ENCODE measurements at regions not wholly inside any gene's neighbourhood (a gene's known extent, or its start where the extent isn't known, plus 50 kb on each side); places are given as distances from the start of the nearest gene placed in this dataset.

DNA sequence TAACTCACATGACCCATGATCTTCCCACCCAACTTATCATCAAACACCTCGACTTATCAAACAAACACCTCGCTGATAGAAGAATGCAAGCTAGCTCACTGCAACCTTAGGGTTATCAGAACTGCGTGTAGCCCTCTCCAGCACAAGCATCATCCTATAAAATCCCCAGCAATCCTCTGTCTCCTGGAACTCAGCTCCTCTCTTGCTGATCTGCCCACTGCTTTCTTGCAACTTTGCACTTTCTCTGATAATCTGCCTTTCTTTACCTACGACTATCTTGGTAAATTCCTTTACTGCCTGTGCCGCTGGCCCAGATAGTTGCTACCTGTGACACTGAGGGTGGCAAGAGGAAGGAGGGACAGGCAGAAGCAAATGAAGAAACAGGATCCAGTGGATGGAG is 210.9 kb downstream of the ACTR3B start:
- H3K4me3 Mint-ChIP-seq: no peak overlapping the region
- no peaks in the 10 kb centered on the region for H3K4me1 Mint-ChIP-seq (ENCODE audit: low read depth)
- H3K27ac Mint-ChIP-seq: no peak overlapping the region
- H3K9me3 Mint-ChIP-seq: no peaks in the 10 kb centered on the region
- H3K36me3 Mint-ChIP-seq (ENCODE audit: low read depth): no peaks in the 10 kb centered on the region
- H3K27me3 Mint-ChIP-seq: no peaks in the 10 kb centered on the region

DNA sequence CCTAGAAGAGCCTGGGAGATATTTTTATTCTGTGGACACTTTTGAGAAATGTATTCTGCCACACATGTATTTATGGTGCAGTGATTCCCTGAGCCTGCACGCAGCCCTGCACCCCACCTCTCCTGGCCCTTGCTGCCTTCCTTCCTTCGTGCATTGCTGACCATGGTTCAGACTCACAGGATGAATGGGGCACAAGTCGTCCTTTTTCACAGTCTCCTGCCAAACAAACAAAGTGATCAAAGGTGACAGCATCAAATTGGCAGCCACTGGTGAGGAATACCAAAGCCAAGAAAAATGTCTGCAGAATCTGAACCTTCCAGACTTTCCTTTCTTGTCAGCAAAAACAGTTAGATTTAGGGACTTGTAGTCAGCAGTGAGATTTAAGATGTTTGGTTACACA is 215.0 kb downstream of the ACTR3B start:
- Mint-ChIP-seq H3K27ac (no peak overlapping the region), H3K27me3 (no peaks in the 10 kb centered on the region), H3K36me3 (ENCODE audit: low read depth) (no peaks in the 10 kb centered on the region), H3K9me3 (no peaks in the 10 kb centered on the region), H3K4me3 (no peak overlapping the region), H3K4me1 (ENCODE audit: low read depth) (no peaks in the 10 kb centered on the region)

DNA sequence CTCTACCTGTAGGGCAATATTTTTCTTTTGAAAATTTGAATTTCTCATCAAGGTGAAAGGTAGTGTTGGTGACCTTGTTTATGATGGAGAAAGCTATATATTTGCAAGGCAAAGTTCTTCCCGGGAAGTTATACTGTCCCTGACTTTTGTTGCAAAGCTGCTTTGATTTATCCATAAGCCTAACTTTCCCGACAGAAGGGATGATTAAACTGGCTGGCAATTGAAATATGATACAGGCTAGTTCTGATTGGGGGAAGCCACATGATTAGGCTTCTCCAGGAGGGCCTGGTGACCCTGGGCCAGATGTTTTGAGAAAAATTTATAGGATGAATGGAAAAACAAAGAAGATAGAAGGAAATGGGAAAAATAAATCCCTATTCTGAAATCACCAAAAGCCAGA is 215.5 kb downstream of the ACTR3B start:
- H3K4me3 Mint-ChIP-seq: no peak overlapping the region

DNA sequence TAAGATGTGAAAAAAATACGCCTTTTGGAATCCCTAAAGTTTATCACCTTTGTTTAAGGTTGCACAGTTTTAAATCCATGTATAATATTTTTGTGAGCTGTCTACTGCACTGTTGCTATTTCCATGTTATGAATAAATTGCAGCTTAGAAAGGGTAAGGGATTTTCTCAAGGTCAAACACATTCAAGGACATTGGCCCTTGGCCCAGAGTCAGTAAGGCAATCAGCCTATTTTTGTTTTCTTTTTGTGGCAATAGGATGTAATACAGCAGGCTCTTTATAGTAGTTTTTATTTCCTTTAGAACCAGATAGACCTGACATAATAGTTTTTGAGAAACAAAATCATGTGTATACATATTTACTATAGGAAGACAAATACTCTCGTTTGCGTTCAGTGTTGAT is 219.8 kb downstream of the ACTR3B start:
- H3K27me3 Mint-ChIP-seq: peaks cover 7% of the 10 kb centered on the region
- no peaks in the 10 kb centered on the region for H3K36me3 Mint-ChIP-seq (ENCODE audit: low read depth)
- H3K4me1 Mint-ChIP-seq (ENCODE audit: low read depth): no peaks in the 10 kb centered on the region
- H3K27ac Mint-ChIP-seq: no peak overlapping the region
- H3K9me3 Mint-ChIP-seq: no peaks in the 10 kb centered on the region
- H3K4me3 Mint-ChIP-seq: no peak overlapping the region

More for the DNA sequence above, 215.5 kb downstream of the ACTR3B start:
- H3K9me3 Mint-ChIP-seq: no peaks in the 10 kb centered on the region
- no peak overlapping the region for H3K27ac Mint-ChIP-seq
- no peaks in the 10 kb centered on the region for H3K36me3 Mint-ChIP-seq (ENCODE audit: low read depth)
- no peaks in the 10 kb centered on the region for H3K27me3 Mint-ChIP-seq
- H3K4me1 Mint-ChIP-seq (ENCODE audit: low read depth): no peaks in the 10 kb centered on the region

DNA sequence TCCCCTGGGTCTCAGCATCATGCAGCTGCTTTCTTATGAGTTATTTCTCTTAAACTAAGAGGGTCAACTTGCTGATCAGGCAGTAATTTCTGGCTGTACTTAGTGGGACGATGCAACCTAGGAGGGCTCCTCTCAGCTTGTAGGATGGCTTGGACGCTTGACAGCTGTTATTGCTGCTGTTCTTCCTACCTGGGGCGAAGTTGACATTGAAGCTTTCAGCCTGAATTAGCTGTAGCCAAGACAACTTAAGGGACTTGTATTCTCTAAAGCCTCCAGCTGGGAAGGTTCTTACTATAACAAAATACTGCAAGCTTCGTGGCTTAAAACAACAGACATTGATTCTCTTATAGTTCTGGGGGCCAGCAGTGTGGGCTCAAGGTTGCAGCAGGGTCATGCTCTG is 224.9 kb downstream of the ACTR3B start:
- Mint-ChIP-seq H3K27ac (no peak overlapping the region), H3K4me1 (ENCODE audit: low read depth) (no peaks in the 10 kb centered on the region), H3K36me3 (ENCODE audit: low read depth) (no peaks in the 10 kb centered on the region), H3K9me3 (no peaks in the 10 kb centered on the region), H3K4me3 (no peak overlapping the region), H3K27me3 (peaks cover 7% of the 10 kb centered on the region)

DNA sequence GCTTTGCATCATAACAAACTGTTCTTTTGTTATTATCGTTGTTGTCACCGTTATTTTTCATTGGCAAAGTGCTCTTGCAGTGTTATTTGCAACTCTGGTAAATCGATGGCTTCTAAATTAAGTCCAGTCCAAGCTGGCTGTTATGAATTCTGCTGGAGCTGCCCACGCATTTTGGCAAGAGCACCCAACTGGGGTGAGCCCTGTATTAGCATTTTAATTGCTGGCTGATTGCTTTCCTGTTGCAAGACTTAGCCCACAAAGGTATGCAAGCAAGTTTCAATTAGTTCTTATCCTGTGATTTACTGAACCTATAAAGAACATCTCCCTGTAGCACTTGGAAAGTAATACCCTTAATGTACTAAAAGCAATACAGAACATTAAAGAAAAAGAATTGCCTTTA is 226.8 kb downstream of the ACTR3B start:
- Mint-ChIP-seq H3K36me3 (ENCODE audit: low read depth) (no peaks in the 10 kb centered on the region), H3K9me3 (no peaks in the 10 kb centered on the region), H3K4me3 (no peak overlapping the region), H3K27ac (no peak overlapping the region), H3K27me3 (peaks cover 7% of the 10 kb centered on the region), H3K4me1 (ENCODE audit: low read depth) (no peaks in the 10 kb centered on the region)

DNA sequence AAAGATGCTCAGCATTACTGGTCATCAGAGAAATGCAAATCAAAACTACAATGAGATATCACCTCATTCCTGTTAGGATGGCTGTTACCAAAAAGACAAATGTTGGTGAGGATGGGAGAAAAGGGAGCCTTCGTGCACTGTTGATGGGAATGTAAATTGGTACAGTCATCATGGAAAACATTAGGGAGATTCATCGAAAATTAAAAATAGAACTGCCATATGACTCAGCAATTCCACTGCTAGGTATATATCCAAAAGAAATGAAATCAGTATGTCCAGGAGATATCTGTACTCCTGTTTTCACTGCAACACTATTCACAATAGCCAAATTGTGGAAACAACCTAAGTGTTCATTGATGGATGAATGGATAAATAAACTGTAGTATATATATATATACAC is 228.1 kb downstream of the ACTR3B start:
- Mint-ChIP-seq H3K4me3 (no peak overlapping the region), H3K27ac (no peak overlapping the region), H3K4me1 (ENCODE audit: low read depth) (no peaks in the 10 kb centered on the region), H3K36me3 (ENCODE audit: low read depth) (no peaks in the 10 kb centered on the region), H3K9me3 (no peaks in the 10 kb centered on the region), H3K27me3 (no peaks in the 10 kb centered on the region)

DNA sequence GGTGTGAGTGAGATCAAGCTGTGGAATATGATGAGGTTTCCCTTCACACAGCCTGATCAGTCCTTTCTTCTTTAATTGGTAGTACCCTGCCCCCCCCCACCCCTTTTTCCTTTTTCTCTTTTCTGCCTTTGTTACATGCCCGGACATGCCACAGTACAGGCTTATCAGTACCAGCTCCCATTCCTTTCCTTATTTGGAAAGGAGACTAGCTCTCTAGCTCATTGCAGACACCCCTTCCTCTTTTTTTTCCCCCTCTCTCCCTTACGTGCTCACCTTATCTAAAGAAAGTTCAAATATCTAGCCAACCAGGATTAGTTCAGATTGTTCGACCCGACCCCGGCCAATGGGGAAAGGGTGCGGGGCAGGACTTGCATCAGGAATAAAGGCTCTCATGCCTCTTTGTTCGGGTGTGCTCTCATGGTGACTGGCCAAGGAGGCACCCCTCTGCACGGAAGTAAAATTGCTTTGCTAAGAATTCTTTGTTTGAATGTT is 230.4 kb downstream of the ACTR3B start:
- no peak overlapping the region for H3K4me3 Mint-ChIP-seq
- H3K36me3 Mint-ChIP-seq (ENCODE audit: low read depth): no peaks in the 10 kb centered on the region
- no peak overlapping the region for H3K27ac Mint-ChIP-seq
- H3K9me3 Mint-ChIP-seq: no peaks in the 10 kb centered on the region
- no peaks in the 10 kb centered on the region for H3K27me3 Mint-ChIP-seq
- no peaks in the 10 kb centered on the region for H3K4me1 Mint-ChIP-seq (ENCODE audit: low read depth)

DNA sequence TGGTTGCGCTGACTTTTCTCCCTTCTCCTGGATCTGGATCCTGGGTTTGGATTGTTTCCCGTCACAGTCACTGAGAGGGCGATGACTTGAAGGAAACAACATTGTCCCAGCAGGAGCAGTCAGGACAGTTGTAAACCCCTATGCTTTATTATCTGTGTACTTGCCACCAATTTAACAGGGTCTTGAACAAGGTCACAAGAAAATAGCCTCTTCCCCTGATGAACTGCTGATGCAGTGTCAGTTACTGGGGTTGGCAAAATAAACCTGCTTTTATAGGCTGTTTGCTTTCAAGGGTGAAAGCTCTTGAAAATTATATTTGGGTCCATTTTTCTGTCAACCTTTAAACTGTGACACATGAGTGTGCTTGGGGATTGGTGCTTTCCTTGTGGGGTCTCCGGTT is 238.9 kb downstream of the ACTR3B start:
- H3K4me3 Mint-ChIP-seq: no peak overlapping the region
- no peak overlapping the region for H3K27ac Mint-ChIP-seq
- peaks cover 8% of the 10 kb centered on the region for H3K9me3 Mint-ChIP-seq
- no peaks in the 10 kb centered on the region for H3K27me3 Mint-ChIP-seq
- H3K36me3 Mint-ChIP-seq (ENCODE audit: low read depth): no peaks in the 10 kb centered on the region
- H3K4me1 Mint-ChIP-seq (ENCODE audit: low read depth): no peaks in the 10 kb centered on the region

DNA sequence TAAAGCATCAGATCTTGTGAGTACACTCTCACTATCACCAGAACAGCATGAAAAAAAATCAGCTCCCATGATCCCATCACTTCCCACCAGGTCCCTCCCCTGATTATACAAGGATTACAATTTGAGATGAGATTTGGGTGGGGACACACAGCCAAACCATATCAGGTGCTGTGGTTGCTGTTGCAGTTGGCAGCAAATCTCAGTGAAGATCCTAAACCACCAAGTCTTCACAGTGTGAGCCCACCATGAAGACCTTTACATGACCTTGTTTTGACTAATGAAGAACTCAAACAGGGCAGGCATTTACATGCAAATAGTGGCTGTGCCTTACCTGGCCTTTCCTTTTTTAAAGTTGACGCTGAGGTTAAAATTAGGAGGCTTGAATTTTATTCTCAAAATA is 242.6 kb downstream of the ACTR3B start:
- Mint-ChIP-seq H3K9me3 (peaks cover 8% of the 10 kb centered on the region), H3K27ac (no peak overlapping the region), H3K36me3 (ENCODE audit: low read depth) (no peaks in the 10 kb centered on the region), H3K4me3 (no peak overlapping the region), H3K4me1 (ENCODE audit: low read depth) (no peaks in the 10 kb centered on the region), H3K27me3 (no peaks in the 10 kb centered on the region)

DNA sequence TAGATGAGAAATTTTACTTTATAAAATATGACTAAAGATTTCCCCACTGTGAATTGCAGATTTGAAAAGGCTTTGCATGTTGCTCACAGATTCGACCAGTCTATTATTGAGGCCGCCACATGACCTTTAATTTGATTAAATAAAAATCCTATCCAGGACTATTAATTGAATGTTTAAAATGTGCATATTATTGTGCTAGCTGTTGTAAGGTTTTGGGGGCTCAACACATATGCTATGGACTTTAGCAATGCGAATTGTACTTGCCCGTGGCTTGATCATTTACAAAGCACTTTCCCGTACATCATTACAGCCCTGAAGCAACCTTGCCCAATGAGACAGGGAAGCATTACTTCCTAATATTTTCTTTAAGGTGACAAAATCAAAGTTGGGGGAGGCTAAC is 243.0 kb downstream of the ACTR3B start:
- no peak overlapping the region for H3K27ac Mint-ChIP-seq
- H3K4me1 Mint-ChIP-seq (ENCODE audit: low read depth): no peaks in the 10 kb centered on the region
- no peaks in the 10 kb centered on the region for H3K36me3 Mint-ChIP-seq (ENCODE audit: low read depth)
- no peak overlapping the region for H3K4me3 Mint-ChIP-seq
- peaks cover 8% of the 10 kb centered on the region for H3K9me3 Mint-ChIP-seq
- no peaks in the 10 kb centered on the region for H3K27me3 Mint-ChIP-seq

DNA sequence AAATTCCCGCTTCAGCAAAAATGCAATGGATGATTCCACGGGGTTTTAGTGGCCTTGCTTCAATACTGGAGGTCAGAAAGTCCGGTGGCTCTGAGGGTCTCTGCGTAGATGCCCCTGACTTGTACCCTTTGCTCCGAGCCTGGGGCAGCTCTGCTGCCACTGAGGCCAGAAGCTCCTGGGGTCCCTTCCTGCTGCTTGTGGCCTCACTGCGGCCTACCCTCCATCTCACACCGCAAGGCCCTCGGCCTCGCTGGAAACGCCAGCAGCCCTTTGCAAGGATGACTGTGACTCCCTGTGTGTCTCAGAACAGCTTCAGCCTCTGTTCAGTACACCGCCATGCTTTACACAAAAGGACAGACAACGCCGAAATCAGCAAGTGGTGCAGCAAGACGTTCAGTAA is 244.8 kb downstream of the ACTR3B start:
- H3K27ac Mint-ChIP-seq: no peak overlapping the region
- H3K27me3 Mint-ChIP-seq: no peaks in the 10 kb centered on the region
- peaks cover 8% of the 10 kb centered on the region for H3K9me3 Mint-ChIP-seq
- no peaks in the 10 kb centered on the region for H3K4me1 Mint-ChIP-seq (ENCODE audit: low read depth)
- H3K4me3 Mint-ChIP-seq: no peak overlapping the region
- no peaks in the 10 kb centered on the region for H3K36me3 Mint-ChIP-seq (ENCODE audit: low read depth)

DNA sequence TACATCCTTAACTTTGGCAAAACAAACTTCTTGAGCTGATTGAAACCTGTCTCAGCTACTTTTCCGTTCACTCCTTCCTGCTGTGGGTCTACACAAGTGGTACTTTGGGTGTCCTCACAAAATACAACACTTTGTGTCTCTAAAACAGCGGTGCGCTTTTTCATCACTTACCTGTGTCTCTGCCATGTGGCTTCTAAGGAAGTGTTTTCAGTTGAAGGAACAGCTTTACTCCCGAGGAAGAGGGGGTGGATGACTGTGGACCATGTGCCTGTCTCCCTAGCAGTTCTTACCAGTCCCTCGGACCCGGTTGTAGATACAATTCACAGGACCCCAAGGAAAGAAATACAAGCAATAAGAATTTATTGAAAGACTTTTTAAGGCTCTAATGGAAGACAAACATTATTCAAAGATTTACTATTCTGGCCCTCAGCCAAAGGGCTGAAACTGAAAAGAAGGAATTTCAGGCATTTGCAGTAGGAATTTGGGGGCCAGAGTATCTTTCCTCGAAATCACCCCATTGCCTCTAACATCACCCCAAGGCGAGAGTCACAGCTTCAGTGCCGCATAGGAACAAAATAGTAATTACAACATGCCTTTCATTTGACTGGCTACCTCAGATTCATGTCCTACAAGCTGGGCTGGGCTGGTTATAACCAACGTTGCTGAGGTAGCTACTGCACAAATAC is 246.3 kb downstream of the ACTR3B start:
- Mint-ChIP-seq H3K4me3 (no peak overlapping the region), H3K27ac (no peak overlapping the region), H3K9me3 (peaks cover 8% of the 10 kb centered on the region), H3K27me3 (no peaks in the 10 kb centered on the region), H3K4me1 (ENCODE audit: low read depth) (no peaks in the 10 kb centered on the region), H3K36me3 (ENCODE audit: low read depth) (no peaks in the 10 kb centered on the region)

DNA sequence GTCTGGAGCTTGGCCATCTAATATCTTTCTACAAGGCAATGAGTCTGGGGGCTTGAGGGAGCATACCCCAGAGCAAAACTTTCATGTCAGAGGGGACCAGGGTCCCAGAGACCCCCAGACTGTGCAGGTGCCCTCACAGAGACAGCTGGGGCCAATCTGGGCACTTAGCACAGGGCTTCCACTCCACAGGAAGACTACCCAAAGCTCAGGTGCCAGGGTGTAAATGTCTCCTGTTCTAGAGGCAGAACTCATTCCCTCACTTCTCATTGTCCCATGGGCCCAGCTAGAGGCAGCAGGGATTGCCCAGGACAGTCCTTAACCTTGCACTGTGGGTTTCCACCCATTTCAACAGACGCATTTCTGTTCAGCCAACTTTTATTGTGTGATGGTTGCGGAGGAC is 246.9 kb downstream of the ACTR3B start:
- Mint-ChIP-seq H3K27me3 (no peaks in the 10 kb centered on the region), H3K36me3 (ENCODE audit: low read depth) (no peaks in the 10 kb centered on the region), H3K4me1 (ENCODE audit: low read depth) (no peaks in the 10 kb centered on the region), H3K4me3 (no peak overlapping the region), H3K27ac (no peak overlapping the region), H3K9me3 (peaks cover 5% of the 10 kb centered on the region)

DNA sequence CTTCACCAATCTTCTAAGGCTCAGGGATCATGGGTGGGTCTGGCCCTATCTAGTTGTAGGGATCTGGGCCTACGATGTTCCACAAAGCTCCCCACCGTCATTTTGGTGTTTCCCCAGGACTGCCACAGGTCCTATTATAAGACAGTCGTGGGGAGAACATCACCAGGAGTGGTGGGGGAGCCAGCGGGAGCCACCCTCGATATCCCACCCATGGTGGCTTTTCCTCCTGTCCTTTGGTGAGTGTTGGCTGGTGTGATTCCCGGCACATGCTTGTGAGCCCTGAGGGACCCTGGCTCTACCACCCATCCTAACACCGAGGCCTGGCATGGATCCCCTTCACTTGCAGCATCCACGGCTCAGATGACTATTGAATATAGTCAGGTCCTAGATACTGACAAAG is 247.4 kb downstream of the ACTR3B start:
- Mint-ChIP-seq H3K27ac (no peak overlapping the region), H3K4me3 (no peak overlapping the region), H3K36me3 (ENCODE audit: low read depth) (no peaks in the 10 kb centered on the region), H3K9me3 (peaks cover under 1% of the 10 kb centered on the region), H3K27me3 (no peaks in the 10 kb centered on the region), H3K4me1 (ENCODE audit: low read depth) (no peaks in the 10 kb centered on the region)

DNA sequence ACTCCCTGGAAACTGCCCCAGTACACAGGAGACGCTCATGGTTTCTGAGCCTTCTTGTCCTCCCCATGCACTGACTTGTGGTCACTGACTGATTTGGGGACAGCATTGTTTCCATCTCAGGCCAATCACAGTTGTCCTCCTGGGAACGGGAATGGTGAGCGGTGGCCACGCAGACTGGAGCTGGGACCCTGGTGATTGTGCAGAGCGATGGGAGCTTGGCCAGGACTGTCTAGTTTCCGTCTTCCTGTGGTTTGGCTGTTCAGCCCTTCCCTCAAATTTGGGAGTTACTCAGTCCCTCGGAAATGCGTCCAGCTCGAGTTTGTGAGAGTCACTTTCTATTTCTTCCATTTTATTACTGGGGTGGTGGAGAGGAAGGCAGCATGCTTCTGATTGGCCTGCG is 250.9 kb downstream of the ACTR3B start:
- Mint-ChIP-seq H3K36me3 (ENCODE audit: low read depth) (no peaks in the 10 kb centered on the region), H3K27ac (no peak overlapping the region), H3K4me1 (ENCODE audit: low read depth) (no peaks in the 10 kb centered on the region), H3K27me3 (no peaks in the 10 kb centered on the region), H3K9me3 (no peaks in the 10 kb centered on the region), H3K4me3 (no peak overlapping the region)

Data from stimulated activated naive CD8-positive, alpha-beta T cell treated with anti-CD3 and anti-CD28 coated beads, Interleukin-15, Interleukin-2, amounts not matched to agents 100 ng/mL and 50 ng/mL, for 24 hours (primary cell).